ENCODE measurements at regions not wholly inside any gene's neighbourhood (a gene's known extent, or its start where the extent isn't known, plus 50 kb on each side); places are given as distances from the start of the nearest gene placed in this dataset.
"Not testable (repeated sequence)": the region's sequence is repeated elsewhere in the genome, so short reads cannot be mapped to it uniquely, and the experiment has no call there.

DNA sequence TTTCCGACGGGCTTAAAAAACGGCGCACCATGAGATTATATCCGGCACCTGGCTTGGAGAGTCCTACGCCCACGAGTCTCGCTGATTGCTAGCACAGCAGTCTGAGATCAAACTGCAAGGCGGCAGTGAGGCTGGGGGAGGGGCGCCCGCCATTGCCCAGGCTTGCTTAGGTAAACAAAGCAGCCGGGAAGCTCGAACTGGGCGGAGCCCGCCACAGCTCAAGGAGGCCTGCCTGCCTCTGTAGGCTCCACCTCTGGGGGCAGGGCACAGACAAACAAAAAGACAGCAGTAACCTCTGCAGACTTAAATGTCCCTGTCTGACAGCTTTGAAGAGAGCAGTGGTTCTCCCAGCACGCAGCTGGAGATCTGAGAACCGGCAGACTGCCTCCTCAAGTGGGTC, 117.5 kb upstream of the C9orf72 start:
- TF ChIP-seq, protein P1, sequence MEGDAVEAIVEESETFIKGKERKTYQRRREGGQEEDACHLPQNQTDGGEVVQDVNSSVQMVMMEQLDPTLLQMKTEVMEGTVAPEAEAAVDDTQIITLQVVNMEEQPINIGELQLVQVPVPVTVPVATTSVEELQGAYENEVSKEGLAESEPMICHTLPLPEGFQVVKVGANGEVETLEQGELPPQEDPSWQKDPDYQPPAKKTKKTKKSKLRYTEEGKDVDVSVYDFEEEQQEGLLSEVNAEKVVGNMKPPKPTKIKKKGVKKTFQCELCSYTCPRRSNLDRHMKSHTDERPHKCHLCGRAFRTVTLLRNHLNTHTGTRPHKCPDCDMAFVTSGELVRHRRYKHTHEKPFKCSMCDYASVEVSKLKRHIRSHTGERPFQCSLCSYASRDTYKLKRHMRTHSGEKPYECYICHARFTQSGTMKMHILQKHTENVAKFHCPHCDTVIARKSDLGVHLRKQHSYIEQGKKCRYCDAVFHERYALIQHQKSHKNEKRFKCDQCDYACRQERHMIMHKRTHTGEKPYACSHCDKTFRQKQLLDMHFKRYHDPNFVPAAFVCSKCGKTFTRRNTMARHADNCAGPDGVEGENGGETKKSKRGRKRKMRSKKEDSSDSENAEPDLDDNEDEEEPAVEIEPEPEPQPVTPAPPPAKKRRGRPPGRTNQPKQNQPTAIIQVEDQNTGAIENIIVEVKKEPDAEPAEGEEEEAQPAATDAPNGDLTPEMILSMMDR (IDR thresholded peaks at IDR 0.05; ENCODE audit: control extremely low read depth in 1 of 3, insufficient read depth in 1 of 3, low read depth in 1 of 3, low read length in 3 of 3): not testable (repeated sequence)
- TF ChIP-seq CEBPB (IDR thresholded peaks at IDR 0.05; ENCODE audit: low read depth, low read length); SIRT6 (IDR thresholded peaks at IDR 0.05; ENCODE audit: low read length); POLR2A (IDR thresholded peaks at IDR 0.05; ENCODE audit: control extremely low read depth in 1 of 2, low read depth in 2 of 2, low read length in 2 of 2); EZH2 (IDR thresholded peaks at IDR 0.05; ENCODE audit: low read depth, low read length, severe bottlenecking); JUN (IDR thresholded peaks at IDR 0.05; ENCODE audit: low read depth, low read length); EP300 (IDR thresholded peaks at IDR 0.05; ENCODE audit: borderline replicate concordance in 1 of 2, low read depth in 2 of 2, low read length in 2 of 2); POLR2AphosphoS5 (IDR thresholded peaks at IDR 0.05; ENCODE audit: low read depth, low read length); NRF1 (IDR thresholded peaks at IDR 0.05; ENCODE audit: low read depth, low read length); SP1 (IDR thresholded peaks at IDR 0.05; ENCODE audit: low read depth, low read length); GABPA (IDR thresholded peaks at IDR 0.05; ENCODE audit: borderline replicate concordance, insufficient read depth, low read length): not testable (repeated sequence)
- TF ChIP-seq, protein P2, sequence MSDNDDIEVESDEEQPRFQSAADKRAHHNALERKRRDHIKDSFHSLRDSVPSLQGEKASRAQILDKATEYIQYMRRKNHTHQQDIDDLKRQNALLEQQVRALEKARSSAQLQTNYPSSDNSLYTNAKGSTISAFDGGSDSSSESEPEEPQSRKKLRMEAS (IDR thresholded peaks at IDR 0.05): not testable (repeated sequence)
- TF ChIP-seq, protein P3, sequence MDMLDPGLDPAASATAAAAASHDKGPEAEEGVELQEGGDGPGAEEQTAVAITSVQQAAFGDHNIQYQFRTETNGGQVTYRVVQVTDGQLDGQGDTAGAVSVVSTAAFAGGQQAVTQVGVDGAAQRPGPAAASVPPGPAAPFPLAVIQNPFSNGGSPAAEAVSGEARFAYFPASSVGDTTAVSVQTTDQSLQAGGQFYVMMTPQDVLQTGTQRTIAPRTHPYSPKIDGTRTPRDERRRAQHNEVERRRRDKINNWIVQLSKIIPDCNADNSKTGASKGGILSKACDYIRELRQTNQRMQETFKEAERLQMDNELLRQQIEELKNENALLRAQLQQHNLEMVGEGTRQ (IDR thresholded peaks at IDR 0.05; ENCODE audit: low read length): not testable (repeated sequence)
